ENCODE measurements at regions not wholly inside any gene's neighbourhood (a gene's known extent, or its start where the extent isn't known, plus 50 kb on each side); places are given as distances from the start of the nearest gene placed in this dataset.

- Histone ChIP-seq H3K9me2 (ENCODE audit: insufficient read depth, low read length) (no peaks in the 10 kb centered on the region), H3K79me2 (replicated peaks; ENCODE audit: insufficient read depth, low read length) (no peaks in the 10 kb centered on the region), H3K27ac (ENCODE audit: low read length) (no peak overlapping the region), H4K20me1 (ENCODE audit: insufficient read depth) (no peaks in the 10 kb centered on the region), H3K9ac (ENCODE audit: low read length) (no peak overlapping the region), H3K9me3 (ENCODE audit: low read length) (no peaks in the 10 kb centered on the region), H3K4me3 (ENCODE audit: low read length) (no peak overlapping the region), H2AFZ (ENCODE audit: low read depth, low read length) (no peak overlapping the region), H3F3A (ENCODE audit: insufficient read depth, low read length, poor library complexity, severe bottlenecking) (no peaks in the 10 kb centered on the region), H3K36me3 (ENCODE audit: insufficient read depth, low read length) (peaks cover 8% of the 10 kb centered on the region), H3K27me3 (ENCODE audit: insufficient read depth, low read depth, low read length) (no peaks in the 10 kb centered on the region), H3K4me2 (ENCODE audit: low read length) (no peak overlapping the region)
- TF ChIP-seq CTCF (IDR thresholded peaks at IDR 0.05; ENCODE audit: poor library complexity, severe bottlenecking) (peak; percentile 90), EP300 (conservative IDR thresholded peaks at IDR 0.05; ENCODE audit: poor library complexity, severe bottlenecking) (no peak), EZH2 (IDR thresholded peaks at IDR 0.05; ENCODE audit: borderline replicate concordance, insufficient read depth, low read length, poor library complexity, severe bottlenecking) (no peak), RAD21 (conservative IDR thresholded peaks at IDR 0.05) (peak; percentile 96), SMC3 (conservative IDR thresholded peaks at IDR 0.05; ENCODE audit: poor library complexity) (peak; percentile 95)
Measured at GRCh38 chr13:73708393-73708985, 425.7 kb downstream of the KLF12 start.

GRCh38 chr13:73704587-73704986 is 429.6 kb downstream of the KLF12 start:
- Histone ChIP-seq H3K27me3 (ENCODE audit: insufficient read depth, low read depth, low read length) (no peaks in the 10 kb centered on the region), H3K4me3 (ENCODE audit: low read length) (no peak overlapping the region), H3K79me2 (replicated peaks; ENCODE audit: insufficient read depth, low read length) (no peaks in the 10 kb centered on the region), H4K20me1 (ENCODE audit: insufficient read depth) (no peaks in the 10 kb centered on the region), H3K36me3 (ENCODE audit: insufficient read depth, low read length) (peaks cover 6% of the 10 kb centered on the region), H3F3A (ENCODE audit: insufficient read depth, low read length, poor library complexity, severe bottlenecking) (no peaks in the 10 kb centered on the region), H3K9me2 (ENCODE audit: insufficient read depth, low read length) (no peaks in the 10 kb centered on the region), H2AFZ (ENCODE audit: low read depth, low read length) (no peak overlapping the region), H3K4me2 (ENCODE audit: low read length) (no peak overlapping the region), H3K27ac (ENCODE audit: low read length) (no peak overlapping the region), H3K9me3 (ENCODE audit: low read length) (no peaks in the 10 kb centered on the region), H3K9ac (ENCODE audit: low read length) (no peak overlapping the region)
- TF ChIP-seq EP300 (conservative IDR thresholded peaks at IDR 0.05; ENCODE audit: poor library complexity, severe bottlenecking) (no peak), TAF1 (IDR thresholded peaks at IDR 0.05; ENCODE audit: low read depth) (no peak), RAD21 (conservative IDR thresholded peaks at IDR 0.05) (no peak), CTCF (IDR thresholded peaks at IDR 0.05; ENCODE audit: poor library complexity, severe bottlenecking) (no peak), POLR2AphosphoS5 (IDR thresholded peaks at IDR 0.05) (no peak), SMC3 (conservative IDR thresholded peaks at IDR 0.05; ENCODE audit: poor library complexity) (no peak), REST (IDR thresholded peaks at IDR 0.05; ENCODE audit: borderline replicate concordance) (no peak), MXI1 (conservative IDR thresholded peaks at IDR 0.05; ENCODE audit: poor library complexity, severe bottlenecking) (no peak), EZH2 (IDR thresholded peaks at IDR 0.05; ENCODE audit: borderline replicate concordance, insufficient read depth, low read length, poor library complexity, severe bottlenecking) (no peak)

Data from neural cell (in vitro differentiated cells).